K562 (cell line): ENCODE measurements at regions not wholly inside any gene's neighbourhood (a gene's known extent, or its start where the extent isn't known, plus 50 kb on each side); places are given as distances from the start of the nearest gene placed in this dataset.

Source experiments
- ATAC-seq: fragments of 200-7000 bp; cut with Tn5 transposase; 3 replicates; pipeline ENCODE4 v1.9.1; 2020; ENCODE audit warnings: moderate library complexity
- BruUV-seq: library from RNA; stranded (reverse); fragments of 400-500 nt; replicated peaks from 2 replicates; lab custom pipeline; 2021; lab: Mats Ljungman, UMichigan
- CTCF ChIA-PET: fragments of 300-600 bp; formaldehyde crosslinking; extraction: SDS; loops from one replicate; lab custom pipeline; 2021; ENCODE audit warnings: low intra/inter-chr PET ratio; lab: Yijun Ruan, JAX
- POLR2A ChIA-PET: fragments of 300-600, 350-650 bp; sonication (Branson Sonifier 250); formaldehyde crosslinking; extraction: SDS; loops from one replicate; lab custom pipeline; 2021; ENCODE audit warnings: antibody characterized with exemption, inconsistent platforms; lab: Yijun Ruan, JAX
- DNase-seq, 4 experiments: peaks; one replicate each; pipeline versions ENCODE4 v3.0.0 to v3.0.0-alpha.2; 2011 to 2018; ENCODE audit warnings: low spot score in 3 of 4, mixed read lengths in 3 of 4; ENCODE audit errors: extremely low read depth in 1 of 4
- FAIRE-seq: peaks from 2 replicates; lab custom pipeline; 2011; peaks lifted over from hg19 to GRCh38; lab: Jason Lieb, UNC
- H2AFZ ChIP-seq: 2 replicates; pipeline ENCODE4 v1.6.0; 2011; ENCODE audit warnings: low read depth, low read length, control low read depth, inconsistent platforms
- H3K27ac ChIP-seq: fragments of 200-600 bp; 3 replicates; pipeline ENCODE4 v1.8.0; 2011; ENCODE audit warnings: low read depth, mild to moderate bottlenecking, control low read depth, inconsistent platforms, low read length, moderate library complexity, mixed read lengths; ENCODE audit errors: extremely low read depth
- H3K27me3 ChIP-seq, 2 experiments: fragments of 300-600 bp in 1 of 2; 2 replicates in 1 of 2; 3 replicates in 1 of 2; pipeline versions ENCODE4 v1.6.0 to v1.8.0; 2011; ENCODE audit warnings: inconsistent platforms in 2 of 2, low read length in 2 of 2, mild to moderate bottlenecking in 1 of 2, mixed read lengths in 1 of 2, moderate library complexity in 1 of 2; ENCODE audit not compliant: control insufficient read depth in 2 of 2, insufficient read depth in 2 of 2
- H3K36me3 ChIP-seq: fragments of 300-600 bp; 3 replicates; pipeline ENCODE4 v1.8.0; 2011; ENCODE audit warnings: mild to moderate bottlenecking, low read length, inconsistent platforms; ENCODE audit not compliant: control insufficient read depth, insufficient read depth
- H3K4me1 ChIP-seq, 2 experiments: fragments of 200-600 bp in 1 of 2; replicated peaks in 1 of 2; 2 replicates in 1 of 2; 3 replicates in 1 of 2; pipeline versions ENCODE4 v1.5.1 to v1.8.0; 2011; ENCODE audit warnings: inconsistent platforms in 2 of 2, low read length in 2 of 2, mild to moderate bottlenecking in 1 of 2, mixed read lengths in 1 of 2, moderate library complexity in 1 of 2; ENCODE audit not compliant: control insufficient read depth in 2 of 2, insufficient read depth in 2 of 2
- H3K4me2 ChIP-seq: 2 replicates; pipeline ENCODE4 v1.6.1; 2011; ENCODE audit warnings: low read length, control low read depth, inconsistent platforms, mixed read lengths; ENCODE audit not compliant: insufficient read depth
- H3K4me3 ChIP-seq: fragments of 200-600 bp; sonication (generic), shearing (Covaris generic); 2 replicates; pipeline ENCODE4 v1.5.1; 2016; ENCODE audit warnings: control low read depth, inconsistent platforms
- H3K79me2 ChIP-seq: fragments of 200-600 bp; 3 replicates; pipeline ENCODE4 v1.8.0; 2011; ENCODE audit warnings: low read length, inconsistent platforms; ENCODE audit not compliant: control insufficient read depth, insufficient read depth
- H3K9ac ChIP-seq, 2 experiments: 2 replicates each; pipeline versions ENCODE4 v1.6.0 to v1.6.1; 2011; ENCODE audit warnings: low read depth in 2 of 2, low read length in 2 of 2, control low read depth in 1 of 2, inconsistent platforms in 1 of 2, mild to moderate bottlenecking in 1 of 2, mixed read lengths in 1 of 2; ENCODE audit not compliant: insufficient read depth in 1 of 2
- H3K9me1 ChIP-seq: one replicate; pipeline ENCODE4 v1.6.0; 2011; ENCODE audit warnings: inconsistent platforms, mild to moderate bottlenecking, low read length, moderate library complexity; ENCODE audit not compliant: control insufficient read depth, insufficient read depth
- H3K9me3 ChIP-seq: replicated peaks from 2 replicates; pipeline ENCODE4 v1.5.1; 2011; ENCODE audit warnings: low read depth, low read length, inconsistent platforms; ENCODE audit not compliant: control insufficient read depth, insufficient read depth
- H4K20me1 ChIP-seq: replicated peaks from 2 replicates; pipeline ENCODE4 v1.6.1; 2011; ENCODE audit warnings: low read length, inconsistent platforms, mixed read lengths; ENCODE audit not compliant: control insufficient read depth, insufficient read depth
- BRD4 ChIP-seq: fragments of 200-600 bp; sonication (generic); IDR thresholded peaks from 2 replicates; pipeline ENCODE4 v1.6.1; 2017; ENCODE audit warnings: inconsistent platforms
- CBX8 ChIP-seq: fragments of 200-600 bp; sonication (generic); IDR thresholded peaks from 2 replicates; pipeline ENCODE4 v1.6.1; 2012; ENCODE audit warnings: borderline replicate concordance, mixed run types, low read depth, mild to moderate bottlenecking, moderate library complexity, mixed read lengths, low read length, control low read depth, inconsistent platforms; ENCODE audit not compliant: poor library complexity, severe bottlenecking; ENCODE audit errors: extremely low read depth
- CREM ChIP-seq: IDR thresholded peaks from 2 replicates; pipeline ENCODE4 v1.6.1; 2014; ENCODE audit warnings: antibody characterized with exemption, low read depth
- EHMT2 ChIP-seq: fragments of 450-650 bp; IDR thresholded peaks from 2 replicates; pipeline ENCODE4 v1.6.1; 2018; ENCODE audit warnings: antibody characterized with exemption
- ETV5 ChIP-seq: sonication (generic); formaldehyde crosslinking; IDR thresholded peaks from 2 replicates; pipeline ENCODE4 v1.4.0; 2020; ENCODE audit warnings: low read depth, mild to moderate bottlenecking, missing genetic modification reagents
- FOSL1 ChIP-seq: fragments of 200-800 bp; sonication (Bioruptor generic); conservative IDR thresholded peaks from 2 replicates; pipeline ENCODE4 v1.6.1; 2016; ENCODE audit warnings: missing genetic modification characterization, missing compliant biosample characterization
- FOXK1 ChIP-seq: sonication (generic); formaldehyde crosslinking; IDR thresholded peaks from 2 replicates; pipeline ENCODE4 v1.8.0; 2022; ENCODE audit warnings: missing genetic modification reagents, mild to moderate bottlenecking, borderline replicate concordance
- PHF21A ChIP-seq: fragments of 450-650 bp; IDR thresholded peaks from 2 replicates; pipeline ENCODE4 v1.6.1; 2017; ENCODE audit warnings: low read depth, borderline replicate concordance
- PKNOX1 ChIP-seq: fragments of 450-650 bp; IDR thresholded peaks from 2 replicates; pipeline ENCODE4 v1.6.1; 2016
- RBM15 ChIP-seq: fragments of 200-400 bp; formaldehyde crosslinking; IDR thresholded peaks from 2 replicates; pipeline ENCODE4 v1.6.1; 2018; ENCODE audit warnings: mild to moderate bottlenecking, low read length, moderate library complexity; ENCODE audit not compliant: insufficient read depth
- RHOXF2B ChIP-seq: fragments of 250-450 bp; sonication (Bioruptor Pico); conservative IDR thresholded peaks from 2 replicates; pipeline ENCODE4 v1.5.1; 2021
- SIRT6 ChIP-seq: IDR thresholded peaks from one replicate; pipeline ENCODE4 v1.6.1; 2012; ENCODE audit warnings: low read depth, mild to moderate bottlenecking, control low read depth, inconsistent platforms, low read length, moderate library complexity
- SOX6 ChIP-seq: fragments of 450-650 bp; IDR thresholded peaks from 2 replicates; pipeline ENCODE4 v1.6.1; 2014; ENCODE audit warnings: mild to moderate bottlenecking
- SRSF7 ChIP-seq: fragments of 200-400 bp; formaldehyde crosslinking; optimal IDR thresholded peaks from 2 replicates; pipeline ENCODE3; 2017; ENCODE audit warnings: mild to moderate bottlenecking, low read depth, low read length
- STAT5A ChIP-seq: IDR thresholded peaks from 2 replicates; pipeline ENCODE4 v1.6.1; 2012; ENCODE audit warnings: low read length, inconsistent platforms, borderline replicate concordance
- TAF15 ChIP-seq: fragments of 200-400 bp; formaldehyde crosslinking; IDR thresholded peaks from 2 replicates; pipeline ENCODE4 v1.6.1; 2017; ENCODE audit warnings: mild to moderate bottlenecking, low read depth, low read length, moderate library complexity
- ZBTB8A ChIP-seq: fragments of 450-650 bp; IDR thresholded peaks from 2 replicates; pipeline ENCODE4 v1.6.1; 2018; ENCODE audit warnings: mild to moderate bottlenecking, moderate library complexity; ENCODE audit not compliant: partially characterized antibody
- ZFP1 ChIP-seq: fragments of 450-650 bp; formaldehyde crosslinking; IDR thresholded peaks from 2 replicates; pipeline ENCODE4 v1.4.0; 2020; ENCODE audit warnings: mild to moderate bottlenecking, mixed read lengths
- ZNF146 ChIP-seq: IDR thresholded peaks from one replicate; pipeline ENCODE4 v1.6.1; 2018; ENCODE audit warnings: missing compliant biosample characterization; ENCODE audit not compliant: unreplicated experiment
- ZNF311 ChIP-seq: fragments of 250-450 bp; sonication (Bioruptor Pico); IDR thresholded peaks from 2 replicates; pipeline ENCODE4 v1.4.0; 2020; ENCODE audit warnings: mild to moderate bottlenecking, moderate library complexity
- ZNF57 ChIP-seq: fragments of 450-650 bp; formaldehyde crosslinking; IDR thresholded peaks from 2 replicates; pipeline ENCODE4 v1.4.0; 2020; ENCODE audit warnings: mild to moderate bottlenecking, moderate library complexity
- WGBS: fragments of 100-300 bp; shearing (Covaris generic); methylation state at CpG from one replicate; pipeline ENCODE4 v1.1.6; 2016; ENCODE audit warnings: low coverage, mixed read lengths; ENCODE audit not compliant: insufficient coverage; ENCODE audit errors: missing lambda C conversion rate; 5-methylcytosine and 5-hydroxymethylcytosine counted together
- in situ Hi-C: fragments of 300-500 bp; cut with MboI; formaldehyde crosslinking; loops from 4 replicates; pipeline ENCODE4 v1.15.0; 2018; ENCODE audit warnings: inconsistent platforms, mixed read lengths
- intact Hi-C: fragments of 100-400 bp; cut with micrococcal nuclease; formaldehyde crosslinking; loops from 2 replicates; pipeline ENCODE4 v1.14.2; 2022
- TF ChIP-seq, protein P1 (sequence below): fragments of 250-450 bp; sonication (Bioruptor Pico); IDR thresholded peaks from 2 replicates; pipeline ENCODE4 v1.8.0; 2022; ENCODE audit warnings: moderate library complexity, mild to moderate bottlenecking, inconsistent platforms

DNA sequence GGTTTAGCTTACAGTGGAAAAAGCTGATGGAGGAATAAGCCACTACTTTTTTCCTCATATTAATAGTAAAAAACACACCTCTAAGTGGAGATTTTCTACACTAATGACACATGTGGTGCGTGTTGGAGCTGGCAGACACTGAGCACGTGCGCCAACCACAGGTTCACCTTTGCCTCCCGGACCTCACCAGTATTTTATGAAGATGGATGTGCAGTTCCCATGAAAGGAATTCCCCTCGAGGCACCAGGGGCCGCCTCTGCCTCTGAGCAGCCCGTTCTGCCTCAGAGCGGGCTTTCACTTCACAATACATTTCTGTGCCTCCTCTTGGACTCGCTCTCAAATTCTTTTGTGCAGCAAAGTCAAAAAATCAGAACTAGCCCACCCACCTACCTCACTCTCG, 477.5 kb upstream of the ADARB2 start (continued):
- TF ChIP-seq SIRT6 (no peak), SOX6 (no peak), ETV5 (CRISPR knock-in tag) (no peak), ZFP1 (no peak), PKNOX1 (no peak), ZBTB8A (no peak), RBM15 (no peak), BRD4 (no peak)
- TF ChIP-seq, all 486 proteins: peak for 0

- Histone ChIP-seq H3K4me1 (no peaks in the 10 kb centered on the region), H3K4me2 (no peak overlapping the region), H3K9ac (no peak overlapping the region), H2AFZ (no peak overlapping the region), H3K9me3 (no peaks in the 10 kb centered on the region), H3K27ac (no peak overlapping the region), H3K4me3 (no peak overlapping the region), H4K20me1 (no peaks in the 10 kb centered on the region), H3K36me3 (no peaks in the 10 kb centered on the region), H3K9me1 (no peaks in the 10 kb centered on the region), H3K79me2 (no peaks in the 10 kb centered on the region), H3K27me3 (no peaks in the 10 kb centered on the region; a peak in 1 of 5 replicates)
- POLR2A ChIA-PET, result no interaction called here
- BruUV-seq, result no TSS peak
- in situ Hi-C loops, result no loop called here
- CTCF ChIA-PET, result no interaction called here
- DNase-seq, result no peak
- FAIRE-seq, result no peak
- intact Hi-C loops, result no loop called here
- no peak for TF ChIP-seq ZNF311 (CRISPR knock-in tag)
- TF ChIP-seq CREM, result 0 out of 2 replicates have a peak, but pooled peaks have one; percentile 11
- peak; percentile 47; the same call in 1 of the 2 replicates for TF ChIP-seq FOSL1 (tag)
- no peak for TF ChIP-seq STAT5A
- no peak for TF ChIP-seq RHOXF2B
- TF ChIP-seq EHMT2, result no peak
- no peak for TF ChIP-seq PHF21A
- no peak for TF ChIP-seq TAF15
- TF ChIP-seq, protein P1, sequence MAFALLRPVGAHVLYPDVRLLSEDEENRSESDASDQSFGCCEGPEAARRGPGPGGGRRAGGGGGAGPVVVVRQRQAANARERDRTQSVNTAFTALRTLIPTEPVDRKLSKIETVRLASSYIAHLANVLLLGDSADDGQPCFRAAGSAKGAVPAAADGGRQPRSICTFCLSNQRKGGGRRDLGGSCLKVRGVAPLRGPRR, result no peak
- no peak for TF ChIP-seq SRSF7
- no peak for TF ChIP-seq CBX8
- TF ChIP-seq ZNF57 (CRISPR knock-in tag), result no peak
- no peak for TF ChIP-seq FOXK1
- no peak for TF ChIP-seq ZNF146 (CRISPR knock-in tag)
- no peak for ATAC-seq
- WGBS, result under 1% methylated on average over 12 of the region's 12 CpGs
Observed at GRCh38 chr10:2214092-2214491, 476.8 kb upstream of the ADARB2 start.
